HG03460 (cell line): ENCODE measurements at regions not wholly inside any gene's neighbourhood (a gene's known extent, or its start where the extent isn't known, plus 50 kb on each side); places are given as distances from the start of the nearest gene placed in this dataset.
"Not testable (repeated sequence)": the region's sequence is repeated elsewhere in the genome, so short reads cannot be mapped to it uniquely, and the experiment has no call there.

Experiments
- ATAC-seq: cut with Tn5 transposase; IDR thresholded peaks from one replicate; pipeline ENCODE4 v1.9.1; 2021; ENCODE audit not compliant: unreplicated experiment

- not testable (repeated sequence) for ATAC-seq
These were observed 278.6 kb upstream of the MAP2 start for GRCh38 chr2:209145220-209145691.

DNA sequence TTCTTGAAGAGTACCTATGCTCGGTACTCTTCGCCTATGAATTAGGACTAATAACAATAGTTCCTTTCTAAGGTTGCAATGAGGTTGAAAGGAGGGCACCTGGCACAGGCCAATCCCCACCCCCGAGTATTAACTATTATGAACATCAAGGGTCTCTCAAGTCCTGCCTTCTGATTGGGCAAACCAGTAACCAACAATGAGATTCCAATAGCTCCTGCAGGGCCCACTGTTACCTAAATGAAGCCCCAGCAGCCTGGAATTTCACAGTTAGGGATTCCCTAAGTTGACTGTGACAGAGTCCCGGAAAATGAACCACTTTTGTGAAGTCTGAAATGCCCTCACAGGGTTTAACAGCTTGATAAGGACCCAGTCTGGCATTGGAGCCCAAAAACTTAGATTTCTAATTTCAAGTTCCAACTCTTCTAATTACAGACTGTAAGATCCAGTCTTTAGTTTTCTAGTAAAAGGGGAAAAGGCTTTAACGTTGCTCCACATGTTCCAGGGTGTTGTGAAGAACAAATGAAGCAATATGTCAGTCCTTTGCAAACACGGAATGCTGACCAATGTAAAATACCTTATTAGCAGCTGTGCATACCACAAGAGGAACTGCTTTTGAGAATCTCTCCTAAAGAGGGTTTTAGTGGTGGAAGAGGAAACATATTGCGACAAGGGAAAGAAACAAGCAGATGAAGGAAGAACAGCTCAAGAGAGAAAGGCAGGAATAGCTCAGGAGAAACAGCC is 277.7 kb upstream of the MAP2 start:
- no peak for ATAC-seq

DNA sequence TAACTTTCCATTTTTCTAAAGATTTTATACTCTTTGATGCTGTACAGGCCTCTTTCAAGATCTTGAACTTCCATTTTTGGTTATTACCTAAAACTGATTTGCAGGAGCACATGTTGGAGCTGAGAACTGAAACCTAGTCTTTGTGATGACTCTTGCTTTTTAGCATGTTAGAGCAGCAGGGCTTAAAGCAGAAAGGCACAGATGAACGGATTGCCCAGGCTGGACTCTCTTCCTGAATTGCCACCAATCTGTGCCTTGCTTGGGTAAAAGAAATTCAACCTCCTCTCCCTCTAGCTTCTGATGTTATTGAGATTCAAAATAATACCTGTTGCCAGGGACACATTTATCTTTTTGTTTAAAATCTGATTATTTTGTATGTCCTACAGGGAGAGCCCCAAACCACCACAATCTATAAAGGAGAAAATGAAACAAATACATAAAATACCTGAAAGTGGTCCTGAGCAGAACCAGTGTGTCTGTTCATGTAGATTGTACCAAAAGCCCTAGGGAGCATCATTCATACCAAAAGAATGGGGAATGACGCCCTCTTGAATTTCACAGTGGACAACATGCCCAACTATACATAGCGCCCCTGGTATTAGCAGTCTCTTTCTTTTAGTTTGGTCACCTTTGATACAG is 277.0 kb upstream of the MAP2 start:
- no peak for ATAC-seq

DNA sequence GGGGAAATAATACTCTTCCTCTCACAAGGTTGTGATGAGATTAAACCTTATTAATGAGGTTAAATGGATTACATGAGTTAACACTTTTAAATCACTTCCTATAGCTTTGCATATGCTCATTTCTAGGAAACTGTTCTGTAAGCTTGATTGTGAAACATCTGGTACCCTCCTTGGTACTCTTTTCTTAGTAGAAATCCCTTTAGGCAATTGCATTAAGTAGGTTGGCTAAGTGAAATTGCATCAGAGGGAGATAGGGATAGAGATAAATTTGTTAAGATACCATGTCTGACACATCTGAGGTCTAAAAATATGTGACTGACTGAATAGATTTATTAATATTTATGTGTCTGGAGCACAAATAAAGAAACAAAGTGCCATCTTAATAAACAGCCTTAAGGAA is 275.9 kb upstream of the MAP2 start:
- no peak for ATAC-seq

DNA sequence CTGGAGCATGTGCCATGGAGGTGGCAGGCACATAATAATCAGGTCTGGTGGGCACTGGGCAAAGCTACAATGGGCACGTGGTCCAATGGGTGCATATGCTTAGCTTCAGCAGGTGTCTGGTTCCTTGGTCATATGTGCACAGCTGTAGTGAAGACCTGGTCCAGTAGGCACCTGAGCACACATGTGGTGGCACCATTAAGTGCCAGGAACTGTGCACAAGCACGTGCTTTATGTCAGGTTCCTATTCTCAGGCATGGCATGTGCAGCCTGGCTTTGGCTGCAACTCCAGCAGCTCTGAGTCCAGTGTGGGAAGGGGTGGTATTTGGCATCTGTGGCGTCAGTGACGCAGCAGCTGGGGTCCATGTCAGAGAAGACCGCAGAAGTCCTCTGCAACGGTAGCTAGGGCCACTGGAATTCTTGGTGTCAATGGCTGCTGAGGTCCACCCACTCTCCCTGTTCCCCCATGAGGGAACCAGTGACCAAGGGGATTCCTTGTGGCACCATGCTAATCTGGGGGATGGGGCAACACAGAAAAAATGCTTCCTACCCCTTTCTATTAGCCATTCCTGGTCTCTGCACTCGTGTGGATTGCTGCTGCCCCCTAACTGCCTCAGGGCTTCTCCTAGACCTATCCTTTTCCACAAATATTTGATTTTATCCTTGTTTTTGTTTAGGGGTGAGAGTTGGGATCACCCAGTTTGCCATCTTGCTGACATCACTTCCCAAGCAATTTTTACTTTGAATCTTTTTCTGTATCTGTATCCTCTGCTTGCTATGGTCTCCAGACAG is 262.9 kb upstream of the MAP2 start:
- ATAC-seq = no peak

GRCh38 chr2:209162129-209162528 is 261.7 kb upstream of the MAP2 start:
- no peak for ATAC-seq

- ATAC-seq = no peak
These were observed 241.9 kb upstream of the MAP2 start for GRCh38 chr2:209181984-209182383.

DNA sequence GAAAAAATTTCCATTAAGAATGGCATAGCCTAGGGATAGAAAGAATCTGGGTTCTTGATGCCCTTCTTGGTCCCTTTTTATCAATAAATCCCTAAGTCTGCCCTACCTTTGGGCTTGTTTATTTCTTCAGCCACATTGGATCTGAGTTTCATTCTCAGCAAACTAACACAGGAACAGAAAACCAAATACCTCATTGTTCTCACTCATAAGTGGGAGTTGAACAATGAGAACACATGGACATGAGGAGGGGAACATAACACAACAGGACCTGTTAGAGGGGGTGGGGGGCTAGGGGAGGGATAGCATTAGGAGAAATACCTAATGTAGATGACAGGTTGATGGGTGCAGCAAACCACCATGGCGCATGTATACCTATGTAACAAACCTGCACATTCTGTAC is 237.0 kb upstream of the MAP2 start:
- ATAC-seq = not testable (repeated sequence)

DNA sequence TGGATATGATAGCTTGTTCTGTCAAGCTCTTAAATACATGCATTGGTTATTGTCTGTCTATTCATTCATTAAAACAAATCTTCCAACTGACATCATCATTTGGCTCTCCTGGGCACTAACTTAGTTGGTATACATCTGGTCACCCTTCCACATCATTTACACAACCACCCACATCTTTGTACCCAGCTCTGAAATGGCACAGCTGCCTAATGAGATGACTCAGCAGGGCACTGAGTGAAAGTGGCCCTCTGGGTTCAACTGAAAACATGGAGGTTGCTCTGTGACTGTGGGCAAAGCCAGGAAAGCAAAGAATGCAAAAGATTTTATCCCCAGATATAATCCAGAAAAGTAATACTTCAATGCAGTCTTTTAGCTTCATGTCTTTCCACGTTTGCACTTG is 234.0 kb upstream of the MAP2 start:
- ATAC-seq = no peak

DNA sequence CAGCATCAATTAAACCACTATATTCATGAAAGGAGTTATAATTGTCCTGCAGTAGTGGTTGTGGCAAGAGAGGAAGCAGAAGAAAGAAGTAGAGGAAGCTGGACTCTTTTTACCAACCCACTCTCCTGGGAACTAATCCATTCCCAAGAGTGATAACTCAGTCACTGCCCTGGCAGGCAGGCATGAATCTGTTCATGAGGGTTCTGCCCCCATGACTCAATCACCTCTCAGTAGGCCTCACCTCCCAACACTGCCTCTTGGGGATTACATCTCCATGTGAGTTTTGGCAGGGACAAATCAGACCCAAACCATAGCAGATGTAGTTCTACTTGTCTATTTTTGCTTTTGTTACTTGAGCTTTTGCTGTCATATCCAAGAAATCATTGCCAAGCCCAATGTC is 232.7 kb upstream of the MAP2 start:
- no peak for ATAC-seq

DNA sequence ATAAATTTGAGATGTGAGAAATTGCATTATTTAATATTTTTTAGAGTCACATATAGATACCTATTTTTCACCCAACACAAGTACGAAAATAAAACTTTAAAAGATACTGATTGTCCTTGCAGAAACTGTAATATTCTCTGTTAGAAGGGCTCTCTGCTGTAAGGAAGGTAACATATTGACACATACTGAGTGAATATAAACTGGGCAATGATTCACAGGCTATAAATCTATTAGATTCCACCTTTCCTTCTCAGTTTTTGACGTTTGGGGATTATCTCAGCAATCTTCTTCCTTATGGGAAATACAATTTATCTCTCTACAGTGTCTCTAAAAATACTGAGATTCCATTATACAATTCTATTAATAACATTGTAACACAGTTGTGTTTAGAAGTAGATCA is 229.1 kb upstream of the MAP2 start:
- ATAC-seq = no peak

DNA sequence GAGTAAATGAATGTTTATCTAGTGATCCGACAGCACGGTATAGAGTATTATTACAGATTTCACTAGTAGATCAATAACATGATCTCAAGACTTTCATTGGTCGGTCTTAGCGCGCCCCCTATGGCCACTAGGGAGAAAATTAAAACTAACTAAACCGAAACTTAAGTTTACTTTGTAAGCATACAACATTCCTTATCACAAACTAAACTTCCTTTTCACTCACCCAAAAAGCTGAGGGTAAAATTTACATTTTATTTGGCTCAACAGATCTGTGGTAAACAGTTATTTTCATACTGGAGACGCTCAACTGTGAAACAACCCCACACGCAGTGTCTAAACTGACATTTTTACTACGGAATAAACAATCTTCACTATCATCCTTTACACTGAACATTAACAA is 215.6 kb upstream of the MAP2 start:
- peak; percentile 77 for ATAC-seq

DNA sequence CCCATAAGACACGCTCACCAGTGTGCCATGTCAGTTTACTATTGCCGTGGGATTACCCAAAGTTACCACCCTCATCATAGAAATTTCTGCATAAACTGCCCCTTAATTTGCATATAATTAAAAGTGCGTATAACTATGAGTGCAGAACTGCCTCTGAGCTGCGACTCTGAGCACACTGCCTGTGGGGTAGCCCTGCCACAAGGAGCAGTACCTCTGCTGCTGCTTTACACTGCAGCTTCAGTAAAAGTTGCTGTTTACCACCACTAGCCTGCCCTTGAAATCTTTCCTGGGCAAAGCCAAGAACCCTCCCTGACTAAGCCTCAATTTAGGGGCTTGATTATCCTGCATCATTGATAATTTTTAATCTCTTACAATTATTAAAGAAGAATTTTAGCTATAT is 213.9 kb upstream of the MAP2 start:
- ATAC-seq = no peak

- ATAC-seq = no peak
These were observed 193.3 kb upstream of the MAP2 start for GRCh38 chr2:209230560-209230959.

- ATAC-seq = no peak
These were observed 187.5 kb upstream of the MAP2 start for GRCh38 chr2:209236377-209236776.

GRCh38 chr2:209238765-209239584 is 184.9 kb upstream of the MAP2 start:
- ATAC-seq = no peak

DNA sequence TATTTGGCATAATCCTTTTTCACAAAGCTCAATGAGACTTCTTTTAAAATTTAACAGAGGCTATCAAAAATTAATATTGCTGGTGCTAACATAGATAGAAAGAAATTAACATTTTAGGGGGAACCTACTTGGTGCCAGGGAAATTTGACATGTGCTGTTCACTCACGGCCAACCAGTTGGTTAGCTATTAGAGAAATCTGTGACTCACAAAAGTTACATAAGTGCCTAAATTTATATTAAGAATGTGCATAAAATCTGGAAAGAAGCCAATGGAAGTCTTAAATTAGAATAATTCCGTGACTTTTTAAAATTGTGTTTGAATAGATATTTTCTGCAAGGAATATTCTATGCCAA is 184.3 kb upstream of the MAP2 start:
- no peak for ATAC-seq

DNA sequence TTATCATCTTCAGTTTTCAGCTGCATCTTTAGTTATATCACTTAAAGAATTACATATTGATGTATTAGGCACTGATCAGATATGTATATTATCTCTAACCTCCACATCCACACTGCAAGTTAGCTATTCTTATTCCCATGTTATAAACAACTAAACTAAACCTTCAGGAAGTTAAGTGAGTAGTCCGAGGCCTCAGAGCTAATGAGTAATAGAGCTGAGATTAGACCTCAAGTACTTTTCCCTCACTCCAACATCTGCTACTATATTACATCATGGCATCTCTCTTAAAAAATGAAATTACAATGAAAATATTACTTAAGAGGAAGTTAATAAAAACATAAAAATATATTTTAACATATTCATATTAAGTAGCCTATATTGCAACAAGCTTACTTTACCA is 183.6 kb upstream of the MAP2 start:
- no peak for ATAC-seq

- no peak for ATAC-seq
These were observed 170.3 kb upstream of the MAP2 start for GRCh38 chr2:209253544-209253943.

- no peak for ATAC-seq
These were observed 164.1 kb upstream of the MAP2 start for GRCh38 chr2:209259767-209260166.

DNA sequence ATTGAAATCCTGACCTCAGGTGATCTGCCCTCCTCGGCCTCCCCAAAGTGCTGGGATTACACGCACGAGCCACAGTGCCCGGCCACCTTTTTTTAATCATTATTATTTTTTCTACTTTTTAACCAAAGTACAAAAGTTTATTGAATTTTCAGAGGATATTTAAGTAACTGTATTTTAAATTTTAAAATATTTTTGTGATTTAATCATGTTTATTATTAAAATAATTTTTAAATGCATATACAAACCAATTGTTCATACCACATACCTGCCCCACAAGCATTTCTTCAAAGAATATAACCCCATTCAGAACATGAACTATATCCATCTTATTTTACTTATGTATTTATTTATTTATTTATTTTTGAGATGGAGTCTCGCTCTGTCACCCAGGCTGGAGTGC is 163.6 kb upstream of the MAP2 start:
- ATAC-seq = no peak
